ENCODE measurements at regions not wholly inside any gene's neighbourhood (a gene's known extent, or its start where the extent isn't known, plus 50 kb on each side); places are given as distances from the start of the nearest gene placed in this dataset.

- DNase-seq (ENCODE audit: low read depth in 2 of 2, low spot score in 1 of 2): no peak
Observed at GRCh38 chr20:40410028-40410427, 279.0 kb downstream of the MAFB start.

GRCh38 chr20:40397467-40397866 lies 291.6 kb downstream of the MAFB start:
- DNase-seq (ENCODE audit: low read depth in 2 of 2, low spot score in 1 of 2): no peak

GRCh38 chr20:40393197-40394079 lies 295.6 kb downstream of the MAFB start:
- no peak for DNase-seq (ENCODE audit: low read depth in 2 of 2, low spot score in 1 of 2)

- DNase-seq (ENCODE audit: low read depth in 2 of 2, low spot score in 1 of 2): no peak
Observed at GRCh38 chr20:40390654-40391053, 298.4 kb downstream of the MAFB start.

- DNase-seq (ENCODE audit: low read depth in 2 of 2, low spot score in 1 of 2): no peak
Observed at GRCh38 chr20:40370800-40371199, 318.2 kb downstream of the MAFB start.

GRCh38 chr20:40368876-40369275 lies 320.2 kb downstream of the MAFB start:
- DNase-seq (ENCODE audit: low read depth in 2 of 2, low spot score in 1 of 2): no peak

- DNase-seq (ENCODE audit: low read depth in 2 of 2, low spot score in 1 of 2): no peak
Observed at GRCh38 chr20:40361916-40362315, 327.1 kb downstream of the MAFB start.

GRCh38 chr20:40359131-40359912 lies 329.7 kb downstream of the MAFB start:
- DNase-seq (ENCODE audit: low read depth in 2 of 2, low spot score in 1 of 2): no peak

- no peak for DNase-seq (ENCODE audit: low read depth in 2 of 2, low spot score in 1 of 2)
Observed at GRCh38 chr20:40354880-40355279, 334.2 kb downstream of the MAFB start.

- no peak for DNase-seq (ENCODE audit: low read depth in 2 of 2, low spot score in 1 of 2)
Observed at GRCh38 chr20:40343390-40343789, 345.6 kb downstream of the MAFB start.

- no peak for DNase-seq (ENCODE audit: low read depth in 2 of 2, low spot score in 1 of 2)
Observed at GRCh38 chr20:40341561-40341960, 347.5 kb downstream of the MAFB start.

GRCh38 chr20:40339661-40340449 lies 349.2 kb downstream of the MAFB start:
- DNase-seq (ENCODE audit: low read depth in 2 of 2, low spot score in 1 of 2): no peak

- no peak for DNase-seq (ENCODE audit: low read depth in 2 of 2, low spot score in 1 of 2)
Observed at GRCh38 chr20:40336533-40336932, 352.5 kb downstream of the MAFB start.

- DNase-seq (ENCODE audit: low read depth in 2 of 2, low spot score in 1 of 2): no peak
Observed at GRCh38 chr20:40335901-40336351, 353.1 kb downstream of the MAFB start.

GRCh38 chr20:40335437-40335836 lies 353.6 kb downstream of the MAFB start:
- no peak for DNase-seq (ENCODE audit: low read depth in 2 of 2, low spot score in 1 of 2)

GRCh38 chr20:40333591-40333990 lies 355.4 kb downstream of the MAFB start:
- DNase-seq (ENCODE audit: low read depth in 2 of 2, low spot score in 1 of 2): no peak

GRCh38 chr20:40331807-40332560 lies 357.1 kb downstream of the MAFB start:
- DNase-seq (ENCODE audit: low read depth in 2 of 2, low spot score in 1 of 2): no peak

GRCh38 chr20:40331249-40331648 lies 357.8 kb downstream of the MAFB start:
- DNase-seq (ENCODE audit: low read depth in 2 of 2, low spot score in 1 of 2): no peak

- DNase-seq (ENCODE audit: low read depth in 2 of 2, low spot score in 1 of 2): no peak
Observed at GRCh38 chr20:40329321-40329720, 359.7 kb downstream of the MAFB start.

GRCh38 chr20:40326784-40327183 lies 362.3 kb downstream of the MAFB start:
- DNase-seq (ENCODE audit: low read depth in 2 of 2, low spot score in 1 of 2): no peak

All from stimulated activated CD8-positive, alpha-beta memory T cell treated with anti-CD3 and anti-CD28 coated beads, Interleukin-4, amount 100 ng/mL, for 4 hours (primary cell).